ENCODE measurements at regions not wholly inside any gene's neighbourhood (a gene's known extent, or its start where the extent isn't known, plus 50 kb on each side); places are given as distances from the start of the nearest gene placed in this dataset.

DNA sequence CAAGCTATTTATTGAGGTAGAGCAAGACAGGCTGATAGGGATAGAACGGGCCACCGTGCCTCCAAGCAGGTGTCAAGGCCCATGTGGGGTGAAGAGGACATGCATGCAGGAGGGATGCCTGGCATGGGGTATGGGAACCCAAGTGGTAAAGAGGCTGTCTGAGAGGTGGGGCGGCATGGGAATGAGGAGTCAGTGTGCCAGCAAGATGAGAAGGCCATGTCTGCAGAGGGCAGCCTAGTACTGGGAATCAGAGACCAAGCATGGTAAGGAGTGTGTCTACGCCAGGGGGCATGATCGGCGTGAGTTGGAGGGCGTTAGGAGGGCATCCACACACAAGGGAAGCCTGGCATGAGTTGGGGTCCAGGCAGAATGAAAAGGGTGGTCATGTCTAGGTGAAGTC, 303.7 kb upstream of the PLD5 start:
- ATAC-seq (peak; percentile 77), FAIRE-seq (no peak), DNase-seq (ENCODE audit: low spot score) (peak; percentile 7)
- POLR2A ChIA-PET: no interaction called here
- intact Hi-C loops (cut with micrococcal nuclease; ENCODE audit: unreplicated experiment): loop anchor here (2.0 kb wide), 1 partner anchor 109 kb away; no protein-coding TSS in a partner anchor
- Histone ChIP-seq H3K27me3 (ENCODE audit: control insufficient read depth in 1 of 2, insufficient read depth in 2 of 2, low read length in 2 of 2) (no peaks in the 10 kb centered on the region; a peak in 1 of 5 replicates), H3K27ac (ENCODE audit: extremely low read length, insufficient read depth, low read length) (no peak overlapping the region), H3K79me2 (ENCODE audit: insufficient read depth, low read length) (no peaks in the 10 kb centered on the region), H3K9ac (ENCODE audit: insufficient read depth, low read depth, low read length) (no peak overlapping the region), H3K9me3 (ENCODE audit: low read length) (no peaks in the 10 kb centered on the region), H4K20me1 (ENCODE audit: insufficient read depth, low read length) (no peaks in the 10 kb centered on the region), H3K4me1 (ENCODE audit: insufficient read depth, low read length) (no peaks in the 10 kb centered on the region), H2AFZ (ENCODE audit: low read length) (no peak overlapping the region), H3K4me2 (ENCODE audit: low read depth, low read length) (no peak overlapping the region), H3K4me3 (replicated peaks in 1 of 3; ENCODE audit: insufficient read depth in 1 of 3, low read depth in 2 of 3, low read length in 3 of 3) (no peak overlapping the region), H3K36me3 (replicated peaks in 1 of 2; ENCODE audit: control insufficient read depth in 1 of 2, insufficient read depth in 2 of 2, low read length in 2 of 2) (no peaks in the 10 kb centered on the region)
- TF ChIP-seq PCBP2 (optimal IDR thresholded peaks at IDR 0.05; ENCODE audit: low read depth, low read length, poor library complexity, severe bottlenecking) (no peak), SMC3 (IDR thresholded peaks at IDR 0.05; ENCODE audit: low read length) (peak; percentile 44; the same call in 1 of the 2 replicates), STAG1 (CRISPR knock-in tag; IDR thresholded peaks at IDR 0.05) (peak; percentile 71), RAD21 (CRISPR knock-in tag; IDR thresholded peaks at IDR 0.05) (peak; percentile 34; the same call in 1 of the 2 replicates), KLF16 (CRISPR knock-in tag; IDR thresholded peaks at IDR 0.05) (no peak)
- TF ChIP-seq, protein P1, sequence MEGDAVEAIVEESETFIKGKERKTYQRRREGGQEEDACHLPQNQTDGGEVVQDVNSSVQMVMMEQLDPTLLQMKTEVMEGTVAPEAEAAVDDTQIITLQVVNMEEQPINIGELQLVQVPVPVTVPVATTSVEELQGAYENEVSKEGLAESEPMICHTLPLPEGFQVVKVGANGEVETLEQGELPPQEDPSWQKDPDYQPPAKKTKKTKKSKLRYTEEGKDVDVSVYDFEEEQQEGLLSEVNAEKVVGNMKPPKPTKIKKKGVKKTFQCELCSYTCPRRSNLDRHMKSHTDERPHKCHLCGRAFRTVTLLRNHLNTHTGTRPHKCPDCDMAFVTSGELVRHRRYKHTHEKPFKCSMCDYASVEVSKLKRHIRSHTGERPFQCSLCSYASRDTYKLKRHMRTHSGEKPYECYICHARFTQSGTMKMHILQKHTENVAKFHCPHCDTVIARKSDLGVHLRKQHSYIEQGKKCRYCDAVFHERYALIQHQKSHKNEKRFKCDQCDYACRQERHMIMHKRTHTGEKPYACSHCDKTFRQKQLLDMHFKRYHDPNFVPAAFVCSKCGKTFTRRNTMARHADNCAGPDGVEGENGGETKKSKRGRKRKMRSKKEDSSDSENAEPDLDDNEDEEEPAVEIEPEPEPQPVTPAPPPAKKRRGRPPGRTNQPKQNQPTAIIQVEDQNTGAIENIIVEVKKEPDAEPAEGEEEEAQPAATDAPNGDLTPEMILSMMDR (CRISPR knock-in tag; IDR thresholded peaks at IDR 0.05): peak; percentile 58
- 6% methylated on average over 7 of the region's 7 CpGs for WGBS (ENCODE audit: low lambda C conversion rate)
- CTCF ChIA-PET (ENCODE audit: low intra/inter-chr PET ratio, low total read pairs): no interaction called here
- in situ Hi-C loops (cut with HindIII; ENCODE audit: extremely low pct_ligation_motif_present, low pct_unique_long_range_greater_than_20kb): loop anchor here (25.0 kb wide), 1 partner anchor 484 kb away; no protein-coding TSS in a partner anchor
- BruUV-seq (replicated peaks): no TSS peak

DNA sequence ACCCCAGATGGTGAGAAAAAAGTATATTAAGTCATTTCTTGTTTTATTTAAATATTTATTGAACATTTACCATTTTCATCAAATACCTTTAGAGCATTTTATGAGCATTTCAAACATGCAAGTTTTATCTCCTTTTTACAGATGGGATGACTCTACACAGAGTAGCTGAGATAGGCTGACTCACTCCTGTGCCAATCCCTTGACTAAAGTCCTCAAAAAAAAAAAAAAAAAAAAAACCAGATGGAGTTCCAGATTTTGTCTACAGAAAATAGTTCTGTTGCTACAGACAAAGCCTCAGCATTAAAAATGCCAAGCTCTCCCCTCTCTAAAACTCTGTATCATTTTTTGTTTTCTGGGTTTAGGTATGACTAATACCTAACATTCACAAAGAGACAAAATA, 303.0 kb upstream of the PLD5 start:
- no peak overlapping the region for H3K4me2 ChIP-seq (ENCODE audit: low read depth, low read length)
- DNase-seq (ENCODE audit: low spot score) (no peak), ATAC-seq (no peak), FAIRE-seq (no peak)
- no peak overlapping the region for H2AFZ ChIP-seq (ENCODE audit: low read length)
- TF ChIP-seq ZNF296 (CRISPR knock-in tag; conservative IDR thresholded peaks at IDR 0.05) (no peak), MYC (CRISPR knock-in tag; IDR thresholded peaks at IDR 0.05; ENCODE audit: borderline replicate concordance) (no peak)
- TF ChIP-seq, protein P2, sequence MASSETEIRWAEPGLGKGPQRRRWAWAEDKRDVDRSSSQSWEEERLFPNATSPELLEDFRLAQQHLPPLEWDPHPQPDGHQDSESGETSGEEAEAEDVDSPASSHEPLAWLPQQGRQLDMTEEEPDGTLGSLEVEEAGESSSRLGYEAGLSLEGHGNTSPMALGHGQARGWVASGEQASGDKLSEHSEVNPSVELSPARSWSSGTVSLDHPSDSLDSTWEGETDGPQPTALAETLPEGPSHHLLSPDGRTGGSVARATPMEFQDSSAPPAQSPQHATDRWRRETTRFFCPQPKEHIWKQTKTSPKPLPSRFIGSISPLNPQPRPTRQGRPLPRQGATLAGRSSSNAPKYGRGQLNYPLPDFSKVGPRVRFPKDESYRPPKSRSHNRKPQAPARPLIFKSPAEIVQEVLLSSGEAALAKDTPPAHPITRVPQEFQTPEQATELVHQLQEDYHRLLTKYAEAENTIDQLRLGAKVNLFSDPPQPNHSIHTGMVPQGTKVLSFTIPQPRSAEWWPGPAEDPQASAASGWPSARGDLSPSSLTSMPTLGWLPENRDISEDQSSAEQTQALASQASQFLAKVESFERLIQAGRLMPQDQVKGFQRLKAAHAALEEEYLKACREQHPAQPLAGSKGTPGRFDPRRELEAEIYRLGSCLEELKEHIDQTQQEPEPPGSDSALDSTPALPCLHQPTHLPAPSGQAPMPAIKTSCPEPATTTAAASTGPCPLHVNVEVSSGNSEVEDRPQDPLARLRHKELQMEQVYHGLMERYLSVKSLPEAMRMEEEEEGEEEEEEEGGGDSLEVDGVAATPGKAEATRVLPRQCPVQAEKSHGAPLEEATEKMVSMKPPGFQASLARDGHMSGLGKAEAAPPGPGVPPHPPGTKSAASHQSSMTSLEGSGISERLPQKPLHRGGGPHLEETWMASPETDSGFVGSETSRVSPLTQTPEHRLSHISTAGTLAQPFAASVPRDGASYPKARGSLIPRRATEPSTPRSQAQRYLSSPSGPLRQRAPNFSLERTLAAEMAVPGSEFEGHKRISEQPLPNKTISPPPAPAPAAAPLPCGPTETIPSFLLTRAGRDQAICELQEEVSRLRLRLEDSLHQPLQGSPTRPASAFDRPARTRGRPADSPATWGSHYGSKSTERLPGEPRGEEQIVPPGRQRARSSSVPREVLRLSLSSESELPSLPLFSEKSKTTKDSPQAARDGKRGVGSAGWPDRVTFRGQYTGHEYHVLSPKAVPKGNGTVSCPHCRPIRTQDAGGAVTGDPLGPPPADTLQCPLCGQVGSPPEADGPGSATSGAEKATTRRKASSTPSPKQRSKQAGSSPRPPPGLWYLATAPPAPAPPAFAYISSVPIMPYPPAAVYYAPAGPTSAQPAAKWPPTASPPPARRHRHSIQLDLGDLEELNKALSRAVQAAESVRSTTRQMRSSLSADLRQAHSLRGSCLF (CRISPR knock-in tag; IDR thresholded peaks at IDR 0.05; ENCODE audit: borderline replicate concordance): no peak
- no peaks in the 10 kb centered on the region for H3K4me1 ChIP-seq (ENCODE audit: insufficient read depth, low read length)
- no TSS peak for BruUV-seq (replicated peaks)
- in situ Hi-C loops (cut with HindIII; ENCODE audit: extremely low pct_ligation_motif_present, low pct_unique_long_range_greater_than_20kb): loop anchor here (25.0 kb wide), 1 partner anchor 485 kb away; no protein-coding TSS in a partner anchor
- ChIA-PET POLR2A (no interaction called here), CTCF (ENCODE audit: low intra/inter-chr PET ratio, low total read pairs) (no interaction called here)
- no peaks in the 10 kb centered on the region for H3K9me3 ChIP-seq (ENCODE audit: low read length)
- no peaks in the 10 kb centered on the region for H4K20me1 ChIP-seq (ENCODE audit: insufficient read depth, low read length)
- no peaks in the 10 kb centered on the region; a peak in 1 of 5 replicates for H3K27me3 ChIP-seq (ENCODE audit: control insufficient read depth in 1 of 2, insufficient read depth in 2 of 2, low read length in 2 of 2)
- H3K4me3 ChIP-seq (replicated peaks in 1 of 3; ENCODE audit: insufficient read depth in 1 of 3, low read depth in 2 of 3, low read length in 3 of 3): no peak overlapping the region
- no peak overlapping the region for H3K27ac ChIP-seq (ENCODE audit: extremely low read length, insufficient read depth, low read length)
- no peak overlapping the region for H3K9ac ChIP-seq (ENCODE audit: insufficient read depth, low read depth, low read length)
- intact Hi-C loops (cut with micrococcal nuclease; ENCODE audit: unreplicated experiment): no loop called here
- no peaks in the 10 kb centered on the region for H3K36me3 ChIP-seq (replicated peaks in 1 of 2; ENCODE audit: control insufficient read depth in 1 of 2, insufficient read depth in 2 of 2, low read length in 2 of 2)
- no peaks in the 10 kb centered on the region for H3K79me2 ChIP-seq (ENCODE audit: insufficient read depth, low read length)
